ENCODE measurements at regions not wholly inside any gene's neighbourhood (a gene's known extent, or its start where the extent isn't known, plus 50 kb on each side); places are given as distances from the start of the nearest gene placed in this dataset.

GRCh38 chr6:101066481-101066880 lies 185.4 kb upstream of the ASCC3 start:
- DNase-seq (ENCODE audit: low spot score in 2 of 2), result no peak
- no peak for TF ChIP-seq CTCF (IDR thresholded peaks at IDR 0.05)
- no peak for TF ChIP-seq POLR2A (IDR thresholded peaks at IDR 0.05)
- WGBS, 2 donors, result 88 to 94% methylated on average over 12 of the region's 12 CpGs
- H3K4me3 ChIP-seq (ENCODE audit: low read depth, poor library complexity, severe bottlenecking), result no peak overlapping the region
- intact Hi-C loops (cut with DNase I; ENCODE audit: low total_unique reads), result no loop called here

GRCh38 chr6:101069191-101069795 lies 188.2 kb upstream of the ASCC3 start:
- no peak for DNase-seq (ENCODE audit: low spot score in 2 of 2)
- no peak for TF ChIP-seq POLR2A (IDR thresholded peaks at IDR 0.05)
- no peak for TF ChIP-seq CTCF (IDR thresholded peaks at IDR 0.05)
- intact Hi-C loops (cut with DNase I; ENCODE audit: low total_unique reads), result no loop called here
- H3K4me3 ChIP-seq (ENCODE audit: low read depth, poor library complexity, severe bottlenecking), result no peak overlapping the region

- TF ChIP-seq POLR2A (IDR thresholded peaks at IDR 0.05) (no peak), CTCF (IDR thresholded peaks at IDR 0.05) (no peak)
- intact Hi-C loops (cut with DNase I; ENCODE audit: low total_unique reads), result no loop called here
- no peak overlapping the region for H3K4me3 ChIP-seq (ENCODE audit: low read depth, poor library complexity, severe bottlenecking)
- 90 to 95% methylated on average over 12 to 15 of the region's 23 CpGs for WGBS, 2 donors
- no peak for DNase-seq (ENCODE audit: low spot score in 2 of 2)
Observed at GRCh38 chr6:101070044-101070608, 189.0 kb upstream of the ASCC3 start.

- DNase-seq (ENCODE audit: low spot score in 2 of 2), result no peak
- no peak overlapping the region for H3K4me3 ChIP-seq (ENCODE audit: low read depth, poor library complexity, severe bottlenecking)
- intact Hi-C loops (cut with DNase I; ENCODE audit: low total_unique reads), result no loop called here
- TF ChIP-seq POLR2A (IDR thresholded peaks at IDR 0.05) (no peak), CTCF (IDR thresholded peaks at IDR 0.05) (no peak)
Observed at GRCh38 chr6:101077344-101077743, 196.2 kb upstream of the ASCC3 start.

GRCh38 chr6:101079696-101080270 lies 198.7 kb upstream of the ASCC3 start:
- intact Hi-C loops (cut with DNase I; ENCODE audit: low total_unique reads), result no loop called here
- WGBS, 2 donors, result 48 to 57% methylated on average over 1 of the region's 1 CpG
- DNase-seq (ENCODE audit: low spot score in 2 of 2), result no peak
- TF ChIP-seq POLR2A (IDR thresholded peaks at IDR 0.05) (no peak), CTCF (IDR thresholded peaks at IDR 0.05) (no peak)
- H3K4me3 ChIP-seq (ENCODE audit: low read depth, poor library complexity, severe bottlenecking), result no peak overlapping the region

GRCh38 chr6:101080597-101080996 lies 199.5 kb upstream of the ASCC3 start:
- DNase-seq (ENCODE audit: low spot score in 2 of 2), result no peak
- no peak overlapping the region for H3K4me3 ChIP-seq (ENCODE audit: low read depth, poor library complexity, severe bottlenecking)
- TF ChIP-seq CTCF (IDR thresholded peaks at IDR 0.05) (no peak), POLR2A (IDR thresholded peaks at IDR 0.05) (no peak)
- 66 to 68% methylated on average over 2 of the region's 2 CpGs for WGBS, 2 donors
- intact Hi-C loops (cut with DNase I; ENCODE audit: low total_unique reads), result no loop called here

Measured in lower leg skin (tissue), 4 donors.